ENCODE measurements at regions not wholly inside any gene's neighbourhood (a gene's known extent, or its start where the extent isn't known, plus 50 kb on each side); places are given as distances from the start of the nearest gene placed in this dataset.

- Histone ChIP-seq H3K9ac (no peak overlapping the region), H3K4me3 (ENCODE audit: low read depth in 2 of 2, low read length in 1 of 2) (no peak overlapping the region), H3K9me3 (no peaks in the 10 kb centered on the region), H3K4me1 (ENCODE audit: control insufficient read depth in 1 of 2, insufficient read depth in 2 of 2, low read depth in 1 of 2, low read length in 1 of 2) (no peaks in the 10 kb centered on the region), H3K79me2 (ENCODE audit: insufficient read depth) (no peaks in the 10 kb centered on the region), H3K36me3 (replicated peaks in 1 of 2; ENCODE audit: control insufficient read depth in 1 of 2, insufficient read depth in 2 of 2, low read length in 1 of 2) (no peaks in the 10 kb centered on the region), H3K9me2 (no peaks in the 10 kb centered on the region), H3K4me2 (no peak overlapping the region), H3F3A (replicated peaks; ENCODE audit: insufficient read depth) (no peaks in the 10 kb centered on the region), H2AFZ (ENCODE audit: low read depth) (no peak overlapping the region), H3K27ac (ENCODE audit: low read depth in 2 of 2, low read length in 1 of 2) (no peak overlapping the region), H3K27me3 (ENCODE audit: insufficient read depth) (no peaks in the 10 kb centered on the region), H4K20me1 (ENCODE audit: insufficient read depth) (no peaks in the 10 kb centered on the region)
- CTCF ChIA-PET: no interaction called here
- no peak for DNase-seq
- 0% methylated on average over 1 of the region's 1 CpG for WGBS (ENCODE audit: low lambda C conversion rate)
- POLR2A ChIA-PET: no interaction called here
- no peak for TF ChIP-seq RAD21 (IDR thresholded peaks at IDR 0.05; ENCODE audit: low read length)
- TF ChIP-seq TCF12 (IDR thresholded peaks at IDR 0.05): no peak
- no peak for TF ChIP-seq GATA2 (CRISPR knock-in tag; IDR thresholded peaks at IDR 0.05)
- no peak for TF ChIP-seq NFIC (IDR thresholded peaks at IDR 0.05; ENCODE audit: borderline replicate concordance)
- no peak for TF ChIP-seq USF2 (IDR thresholded peaks at IDR 0.05; ENCODE audit: borderline replicate concordance, low read depth, low read length)
- TF ChIP-seq MEF2A (IDR thresholded peaks at IDR 0.05; ENCODE audit: borderline replicate concordance, low read depth): no peak
- TF ChIP-seq IRF3 (IDR thresholded peaks at IDR 0.05; ENCODE audit: low read depth, low read length): no peak
- no peak for TF ChIP-seq NRF1 (IDR thresholded peaks at IDR 0.05; ENCODE audit: low read depth, low read length)
- no peak for TF ChIP-seq FOXJ3 (CRISPR knock-in tag; IDR thresholded peaks at IDR 0.05)
- TF ChIP-seq USF1 (IDR thresholded peaks at IDR 0.05; ENCODE audit: borderline replicate concordance, low read depth): no peak
Observed at GRCh38 chr14:42504433-42504832, 897.8 kb downstream of the LRFN5 start.

GRCh38 chr14:42499137-42499536 lies 892.5 kb downstream of the LRFN5 start:
- Histone ChIP-seq H3K4me1 (ENCODE audit: control insufficient read depth in 1 of 2, insufficient read depth in 2 of 2, low read depth in 1 of 2, low read length in 1 of 2) (no peaks in the 10 kb centered on the region), H3K9ac (no peak overlapping the region), H3K27me3 (ENCODE audit: insufficient read depth) (no peaks in the 10 kb centered on the region), H3F3A (replicated peaks; ENCODE audit: insufficient read depth) (no peaks in the 10 kb centered on the region), H4K20me1 (ENCODE audit: insufficient read depth) (no peaks in the 10 kb centered on the region), H3K9me2 (no peaks in the 10 kb centered on the region), H3K79me2 (ENCODE audit: insufficient read depth) (no peaks in the 10 kb centered on the region), H3K9me3 (no peaks in the 10 kb centered on the region), H3K4me3 (ENCODE audit: low read depth in 2 of 2, low read length in 1 of 2) (no peak overlapping the region), H3K36me3 (replicated peaks in 1 of 2; ENCODE audit: control insufficient read depth in 1 of 2, insufficient read depth in 2 of 2, low read length in 1 of 2) (no peaks in the 10 kb centered on the region), H3K4me2 (no peak overlapping the region), H2AFZ (ENCODE audit: low read depth) (no peak overlapping the region), H3K27ac (ENCODE audit: low read depth in 2 of 2, low read length in 1 of 2) (no peak overlapping the region)
- POLR2A ChIA-PET: no interaction called here
- no peak for DNase-seq
- CTCF ChIA-PET: no interaction called here
- TF ChIP-seq FOXM1 (IDR thresholded peaks at IDR 0.05; ENCODE audit: low read depth) (no peak), NFIC (IDR thresholded peaks at IDR 0.05; ENCODE audit: borderline replicate concordance) (no peak), FOSL2 (IDR thresholded peaks at IDR 0.05; ENCODE audit: borderline replicate concordance, low read depth) (no peak), JUND (IDR thresholded peaks at IDR 0.05) (no peak), RAD21 (IDR thresholded peaks at IDR 0.05; ENCODE audit: low read length) (no peak), TAF1 (IDR thresholded peaks at IDR 0.05; ENCODE audit: borderline replicate concordance, low read depth, low read length) (no peak), SMC3 (IDR thresholded peaks at IDR 0.05; ENCODE audit: low read depth, low read length) (no peak), EZH2phosphoT487 (IDR thresholded peaks at IDR 0.05; ENCODE audit: borderline replicate concordance, low read depth) (no peak), PBX3 (IDR thresholded peaks at IDR 0.05) (no peak), GATA2 (CRISPR knock-in tag; IDR thresholded peaks at IDR 0.05) (no peak), CTCF (IDR thresholded peaks at IDR 0.05) (no peak), USF1 (IDR thresholded peaks at IDR 0.05; ENCODE audit: borderline replicate concordance, low read depth) (no peak), NRF1 (IDR thresholded peaks at IDR 0.05; ENCODE audit: low read depth, low read length) (no peak), POLR2AphosphoS5 (IDR thresholded peaks at IDR 0.05; ENCODE audit: low read depth, low read length) (no peak), RCOR1 (IDR thresholded peaks at IDR 0.05; ENCODE audit: low read length) (no peak)
- TF ChIP-seq, protein P1, sequence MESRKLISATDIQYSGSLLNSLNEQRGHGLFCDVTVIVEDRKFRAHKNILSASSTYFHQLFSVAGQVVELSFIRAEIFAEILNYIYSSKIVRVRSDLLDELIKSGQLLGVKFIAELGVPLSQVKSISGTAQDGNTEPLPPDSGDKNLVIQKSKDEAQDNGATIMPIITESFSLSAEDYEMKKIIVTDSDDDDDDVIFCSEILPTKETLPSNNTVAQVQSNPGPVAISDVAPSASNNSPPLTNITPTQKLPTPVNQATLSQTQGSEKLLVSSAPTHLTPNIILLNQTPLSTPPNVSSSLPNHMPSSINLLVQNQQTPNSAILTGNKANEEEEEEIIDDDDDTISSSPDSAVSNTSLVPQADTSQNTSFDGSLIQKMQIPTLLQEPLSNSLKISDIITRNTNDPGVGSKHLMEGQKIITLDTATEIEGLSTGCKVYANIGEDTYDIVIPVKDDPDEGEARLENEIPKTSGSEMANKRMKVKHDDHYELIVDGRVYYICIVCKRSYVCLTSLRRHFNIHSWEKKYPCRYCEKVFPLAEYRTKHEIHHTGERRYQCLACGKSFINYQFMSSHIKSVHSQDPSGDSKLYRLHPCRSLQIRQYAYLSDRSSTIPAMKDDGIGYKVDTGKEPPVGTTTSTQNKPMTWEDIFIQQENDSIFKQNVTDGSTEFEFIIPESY (IDR thresholded peaks at IDR 0.05; ENCODE audit: borderline replicate concordance, low read depth): no peak

All from SK-N-SH (cell line).